K562 (cell line): ENCODE measurements at regions not wholly inside any gene's neighbourhood (a gene's known extent, or its start where the extent isn't known, plus 50 kb on each side); places are given as distances from the start of the nearest gene placed in this dataset.

Experiments
- ARID1B ChIP-seq: fragments of 450-650 bp; IDR thresholded peaks from 2 replicates; pipeline ENCODE4 v1.6.1; 2016; ENCODE audit warnings: antibody characterized with exemption, mild to moderate bottlenecking, inconsistent platforms
- ARID2 ChIP-seq: fragments of 450-650 bp; IDR thresholded peaks from 2 replicates; pipeline ENCODE4 v1.6.1; 2017; ENCODE audit warnings: antibody characterized with exemption, mild to moderate bottlenecking
- CTCF ChIP-seq, 3 experiments: IDR thresholded peaks in 2 of 3; conservative IDR thresholded peaks in 1 of 3; 2 replicates each; pipeline ENCODE4 v1.5.1; 2011 to 2012; ENCODE audit warnings: low read length in 3 of 3, mild to moderate bottlenecking in 3 of 3, control low read depth in 2 of 3, improper control_type of control experiment in 1 of 3, inconsistent platforms in 1 of 3, low read depth in 1 of 3, mixed read lengths in 1 of 3, moderate library complexity in 1 of 3; ENCODE audit not compliant: insufficient read depth in 2 of 3
- ETS1 ChIP-seq: conservative IDR thresholded peaks from 2 replicates; pipeline ENCODE4 v1.6.1; 2011; ENCODE audit warnings: low read depth, mild to moderate bottlenecking, low read length; ENCODE audit not compliant: control insufficient read depth
- GTF2F1 ChIP-seq: IDR thresholded peaks from 2 replicates; pipeline ENCODE4 v1.6.1; 2011; ENCODE audit warnings: low read depth, low read length, improper control_type of control experiment
- MAX ChIP-seq: sonication (generic); formaldehyde crosslinking; IDR thresholded peaks from 2 replicates; pipeline ENCODE4 v1.9.0; 2022; ENCODE audit warnings: mild to moderate bottlenecking, missing genetic modification reagents
- RFX7 ChIP-seq: fragments of 250-450 bp; sonication (Bioruptor Pico); IDR thresholded peaks from 2 replicates; pipeline ENCODE4 v1.5.1; 2021; ENCODE audit warnings: mild to moderate bottlenecking

- TF ChIP-seq ARID2 (no peak), RFX7 (CRISPR knock-in tag) (no peak), MAX (no peak), CTCF (IDR thresholded peaks at IDR 0.05 in 2 of 3, conservative IDR thresholded peaks at IDR 0.05 in 1 of 3; ENCODE audit: insufficient read depth in 2 of 3, low read depth in 1 of 3, low read length in 3 of 3) (no peak), GTF2F1 (no peak), ETS1 (no peak), ARID1B (no peak)
Measured at GRCh38 chr4:138329506-138330070, 87.4 kb upstream of the SLC7A11 start.
